ENCODE measurements at regions not wholly inside any gene's neighbourhood (a gene's known extent, or its start where the extent isn't known, plus 50 kb on each side); places are given as distances from the start of the nearest gene placed in this dataset.
A peak's percentile ranks its signal among the peaks of the same experiment; 100 is the strongest.

GRCh38 chr7:136807598-136807997 lies 60.9 kb upstream of the CHRM2 start:
- peak; percentile 6 for DNase-seq (ENCODE audit: low spot score)

GRCh38 chr7:136803028-136803427 lies 65.4 kb upstream of the CHRM2 start:
- DNase-seq (ENCODE audit: low spot score): no peak

GRCh38 chr7:136783934-136784333 lies 84.5 kb upstream of the CHRM2 start:
- DNase-seq (ENCODE audit: low spot score): no peak

GRCh38 chr7:136741941-136742340 lies 126.5 kb upstream of the CHRM2 start:
- DNase-seq (ENCODE audit: low spot score): no peak

- no peak for DNase-seq (ENCODE audit: low spot score)
Measured at GRCh38 chr7:136728945-136729344, 139.5 kb upstream of the CHRM2 start.

- no peak for DNase-seq (ENCODE audit: low spot score)
Measured at GRCh38 chr7:136726460-136726859, 142.0 kb upstream of the CHRM2 start.

- no peak for DNase-seq (ENCODE audit: low spot score)
Measured at GRCh38 chr7:136717910-136718557, 150.4 kb upstream of the CHRM2 start.

- no peak for DNase-seq (ENCODE audit: low spot score)
Measured at GRCh38 chr7:136714062-136714461, 154.4 kb upstream of the CHRM2 start.

- DNase-seq (ENCODE audit: low spot score): no peak
Measured at GRCh38 chr7:136710751-136711150, 157.7 kb upstream of the CHRM2 start.

GRCh38 chr7:136709876-136710275 lies 158.6 kb upstream of the CHRM2 start:
- DNase-seq (ENCODE audit: low spot score): no peak

GRCh38 chr7:136702913-136703312 lies 165.5 kb upstream of the CHRM2 start:
- DNase-seq (ENCODE audit: low spot score): no peak

- DNase-seq (ENCODE audit: low spot score): no peak
Measured at GRCh38 chr7:136698977-136699376, 169.5 kb upstream of the CHRM2 start.

- no peak for DNase-seq (ENCODE audit: low spot score)
Measured at GRCh38 chr7:136698231-136698630, 170.2 kb upstream of the CHRM2 start.

GRCh38 chr7:136697271-136697670 lies 171.2 kb upstream of the CHRM2 start:
- no peak for DNase-seq (ENCODE audit: low spot score)

GRCh38 chr7:136693166-136694119 lies 175.0 kb upstream of the CHRM2 start:
- DNase-seq (ENCODE audit: low spot score): no peak

- DNase-seq (ENCODE audit: low spot score): no peak
Measured at GRCh38 chr7:136692221-136692620, 176.2 kb upstream of the CHRM2 start.

GRCh38 chr7:136688601-136689000 lies 179.9 kb upstream of the CHRM2 start:
- DNase-seq (ENCODE audit: low spot score): no peak

- peak; percentile 70 for DNase-seq (ENCODE audit: low spot score)
Measured at GRCh38 chr7:136687693-136688322, 180.6 kb upstream of the CHRM2 start.

- DNase-seq (ENCODE audit: low spot score): no peak
Measured at GRCh38 chr7:136685501-136686173, 182.8 kb upstream of the CHRM2 start.

GRCh38 chr7:136677471-136678365 lies 190.7 kb upstream of the CHRM2 start:
- DNase-seq (ENCODE audit: low spot score): peak; percentile 17

GRCh38 chr7:136667584-136667983 lies 200.9 kb upstream of the CHRM2 start:
- no peak for DNase-seq (ENCODE audit: low spot score)

Data from HT-29 (cell line).